ENCODE measurements at regions not wholly inside any gene's neighbourhood (a gene's known extent, or its start where the extent isn't known, plus 50 kb on each side); places are given as distances from the start of the nearest gene placed in this dataset.

DNA sequence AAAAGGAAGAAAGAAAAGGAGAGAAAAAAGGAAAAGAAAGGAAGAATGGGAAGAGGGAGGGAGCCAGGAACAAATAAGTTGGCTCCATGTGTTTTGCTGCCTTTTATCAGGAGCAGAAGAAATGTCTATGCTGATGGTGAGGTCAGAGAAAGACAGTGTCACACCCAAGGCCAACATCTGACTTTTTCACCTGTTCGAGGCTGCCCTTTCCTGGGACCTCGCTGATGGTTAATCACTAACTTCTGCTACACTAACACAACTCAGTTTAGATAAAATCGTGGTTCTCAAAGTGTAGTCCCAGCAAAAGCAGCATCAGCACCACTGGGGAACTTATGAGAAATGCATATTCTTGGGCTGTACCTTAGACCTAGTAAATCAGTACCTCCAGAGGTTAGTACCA lies 88.2 kb upstream of the FER start:
- Histone ChIP-seq H3K9me3 (ENCODE audit: control insufficient read depth in 2 of 2, low read length in 2 of 2) (no peaks in the 10 kb centered on the region), H3K27me3 (ENCODE audit: control insufficient read depth, insufficient read depth, low read length) (no peaks in the 10 kb centered on the region), H3K4me3 (ENCODE audit: low read depth, low read length) (no peak overlapping the region), H3K27ac (ENCODE audit: insufficient read depth, low read length, poor library complexity, severe bottlenecking) (no peak overlapping the region), H3K4me1 (ENCODE audit: control insufficient read depth, insufficient read depth, low read length, poor library complexity, severe bottlenecking) (no peaks in the 10 kb centered on the region), H3K36me3 (ENCODE audit: control insufficient read depth, insufficient read depth, low read length) (no peaks in the 10 kb centered on the region)
- H3K4me3 Mint-ChIP-seq: no peak overlapping the region
- no peaks in the 10 kb centered on the region for H3K36me3 Mint-ChIP-seq
- no peaks in the 10 kb centered on the region for H3K9me3 Mint-ChIP-seq
- H3K27me3 Mint-ChIP-seq: peaks cover 15% of the 10 kb centered on the region
- no peak overlapping the region for H3K27ac Mint-ChIP-seq
- no peaks in the 10 kb centered on the region for H3K4me1 Mint-ChIP-seq
- ATAC-seq (ENCODE audit: low read depth in 2 of 2) (no peak), DNase-seq (no peak)

DNA sequence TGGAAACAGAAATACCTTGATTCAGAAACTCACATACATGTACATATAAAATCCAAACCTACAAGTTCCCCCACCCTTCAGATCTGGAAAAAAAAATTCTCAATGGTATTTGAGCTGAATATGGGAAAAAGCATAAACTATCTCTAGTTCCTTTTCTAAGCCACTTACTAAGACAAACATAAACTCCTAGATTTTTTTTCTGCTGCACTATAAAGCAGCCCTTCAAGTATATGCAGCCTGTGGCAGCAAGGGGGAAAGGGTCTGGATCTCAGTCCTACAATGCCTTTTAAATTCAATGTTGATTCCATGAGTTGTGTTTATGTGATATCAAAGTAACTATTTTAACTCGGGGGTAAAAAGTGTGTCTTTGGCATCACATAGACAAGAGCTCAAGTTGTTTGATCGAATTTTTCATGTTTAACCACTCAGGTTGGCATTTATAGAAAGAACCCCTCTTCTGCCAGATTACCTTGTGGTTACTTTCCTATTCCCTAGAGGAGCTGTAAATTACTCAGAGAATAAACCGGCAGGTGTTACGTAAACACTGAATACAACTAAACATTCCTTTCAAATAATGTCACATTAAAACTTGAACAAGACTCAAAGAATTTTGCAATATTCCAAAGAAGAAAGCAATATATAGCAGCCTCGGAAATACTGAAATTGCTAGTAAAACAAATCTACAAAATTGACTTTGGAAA lies 91.8 kb upstream of the FER start:
- no peaks in the 10 kb centered on the region for H3K9me3 ChIP-seq (ENCODE audit: control insufficient read depth in 2 of 2, low read length in 2 of 2)
- H3K27ac ChIP-seq (ENCODE audit: insufficient read depth, low read length, poor library complexity, severe bottlenecking): no peak overlapping the region
- no peak overlapping the region for H3K4me3 ChIP-seq (ENCODE audit: low read depth, low read length)
- no peaks in the 10 kb centered on the region for H3K4me1 Mint-ChIP-seq
- no peaks in the 10 kb centered on the region for H3K27me3 ChIP-seq (ENCODE audit: control insufficient read depth, insufficient read depth, low read length)
- H3K4me3 Mint-ChIP-seq: no peak overlapping the region
- ATAC-seq (ENCODE audit: low read depth in 2 of 2) (no peak), DNase-seq (no peak)
- no peaks in the 10 kb centered on the region for H3K36me3 Mint-ChIP-seq
- H3K9me3 Mint-ChIP-seq: no peaks in the 10 kb centered on the region
- no peaks in the 10 kb centered on the region for H3K36me3 ChIP-seq (ENCODE audit: control insufficient read depth, insufficient read depth, low read length)
- no peaks in the 10 kb centered on the region for H3K4me1 ChIP-seq (ENCODE audit: control insufficient read depth, insufficient read depth, low read length, poor library complexity, severe bottlenecking)
- H3K27ac Mint-ChIP-seq: no peak overlapping the region
- peaks cover 9% of the 10 kb centered on the region for H3K27me3 Mint-ChIP-seq

- Histone ChIP-seq H3K36me3 (ENCODE audit: control insufficient read depth, insufficient read depth, low read length) (no peaks in the 10 kb centered on the region), H3K4me1 (ENCODE audit: control insufficient read depth, insufficient read depth, low read length, poor library complexity, severe bottlenecking) (no peaks in the 10 kb centered on the region), H3K27ac (ENCODE audit: insufficient read depth, low read length, poor library complexity, severe bottlenecking) (no peak overlapping the region), H3K27me3 (ENCODE audit: control insufficient read depth, insufficient read depth, low read length) (no peaks in the 10 kb centered on the region), H3K4me3 (ENCODE audit: low read depth, low read length) (no peak overlapping the region), H3K9me3 (ENCODE audit: control insufficient read depth in 2 of 2, low read length in 2 of 2) (no peaks in the 10 kb centered on the region)
- DNase-seq (no peak), ATAC-seq (ENCODE audit: low read depth in 2 of 2) (no peak)
- Mint-ChIP-seq H3K4me1 (no peaks in the 10 kb centered on the region), H3K9me3 (no peaks in the 10 kb centered on the region), H3K27ac (no peak overlapping the region), H3K4me3 (no peak overlapping the region), H3K36me3 (no peaks in the 10 kb centered on the region), H3K27me3 (peaks cover 4% of the 10 kb centered on the region)
Observed at GRCh38 chr5:108654051-108654450, 93.6 kb upstream of the FER start.

- Histone ChIP-seq H3K27ac (ENCODE audit: insufficient read depth, low read length, poor library complexity, severe bottlenecking) (no peak overlapping the region), H3K4me1 (ENCODE audit: control insufficient read depth, insufficient read depth, low read length, poor library complexity, severe bottlenecking) (no peaks in the 10 kb centered on the region), H3K27me3 (ENCODE audit: control insufficient read depth, insufficient read depth, low read length) (no peaks in the 10 kb centered on the region), H3K4me3 (ENCODE audit: low read depth, low read length) (no peak overlapping the region), H3K36me3 (ENCODE audit: control insufficient read depth, insufficient read depth, low read length) (no peaks in the 10 kb centered on the region), H3K9me3 (ENCODE audit: control insufficient read depth in 2 of 2, low read length in 2 of 2) (no peaks in the 10 kb centered on the region)
- no peaks in the 10 kb centered on the region for H3K4me1 Mint-ChIP-seq
- no peaks in the 10 kb centered on the region for H3K9me3 Mint-ChIP-seq
- no peaks in the 10 kb centered on the region for H3K36me3 Mint-ChIP-seq
- no peak for DNase-seq
- no peak overlapping the region for H3K27ac Mint-ChIP-seq
- H3K27me3 Mint-ChIP-seq: peaks cover 4% of the 10 kb centered on the region
- ATAC-seq (ENCODE audit: low read depth in 2 of 2): no peak
- no peak overlapping the region for H3K4me3 Mint-ChIP-seq
Observed at GRCh38 chr5:108653201-108653600, 94.5 kb upstream of the FER start.

- no peak overlapping the region for H3K4me3 Mint-ChIP-seq
- peaks cover 7% of the 10 kb centered on the region for H3K27me3 Mint-ChIP-seq
- H3K27me3 ChIP-seq (ENCODE audit: control insufficient read depth, insufficient read depth, low read length): no peaks in the 10 kb centered on the region
- H3K27ac ChIP-seq (ENCODE audit: insufficient read depth, low read length, poor library complexity, severe bottlenecking): no peak overlapping the region
- peaks cover 0 to 6% (median 0%) of the 10 kb centered on the region in 7 donors for H3K9me3 Mint-ChIP-seq
- H3K4me1 ChIP-seq (ENCODE audit: control insufficient read depth, insufficient read depth, low read length, poor library complexity, severe bottlenecking): no peaks in the 10 kb centered on the region
- H3K36me3 ChIP-seq (ENCODE audit: control insufficient read depth, insufficient read depth, low read length): no peaks in the 10 kb centered on the region
- H3K9me3 ChIP-seq (ENCODE audit: control insufficient read depth in 2 of 2, low read length in 2 of 2): no peaks in the 10 kb centered on the region
- ATAC-seq (ENCODE audit: low read depth in 2 of 2): no peak
- no peak overlapping the region for H3K4me3 ChIP-seq (ENCODE audit: low read depth, low read length)
- no peak for DNase-seq
- H3K4me1 Mint-ChIP-seq: no peaks in the 10 kb centered on the region
- H3K36me3 Mint-ChIP-seq: no peaks in the 10 kb centered on the region
- no peak overlapping the region for H3K27ac Mint-ChIP-seq
Observed at GRCh38 chr5:108650997-108651396, 96.7 kb upstream of the FER start.

DNA sequence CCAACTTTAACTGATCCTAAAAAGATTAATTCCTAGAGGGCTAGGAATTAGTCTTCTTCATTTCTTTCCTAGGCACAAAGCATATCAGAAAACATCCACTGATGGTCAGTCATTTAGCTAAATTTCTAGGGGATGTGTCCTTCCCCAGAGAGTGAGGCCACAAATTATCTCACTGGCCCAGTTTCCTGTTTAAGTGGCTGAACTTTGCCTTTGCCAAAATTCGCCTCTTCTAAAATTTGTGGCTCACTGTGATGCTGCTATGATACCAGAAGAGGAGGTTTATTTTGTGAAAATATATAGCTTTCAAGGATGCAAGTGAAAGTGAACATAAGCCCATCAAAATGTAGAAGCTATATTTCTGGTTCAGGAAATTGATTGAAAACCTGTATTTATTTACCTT lies 98.1 kb upstream of the FER start:
- Mint-ChIP-seq H3K4me1 (no peaks in the 10 kb centered on the region), H3K9me3 (peaks cover 0 to 6% (median 0%) of the 10 kb centered on the region in 7 donors)
- no peak overlapping the region for H3K27ac ChIP-seq (ENCODE audit: insufficient read depth, low read length, poor library complexity, severe bottlenecking)

GRCh38 chr5:108649106-108649505 lies 98.6 kb upstream of the FER start:
- Mint-ChIP-seq H3K9me3 (peaks cover 0 to 6% (median 0%) of the 10 kb centered on the region in 7 donors), H3K4me1 (no peaks in the 10 kb centered on the region), H3K4me3 (no peak overlapping the region), H3K27me3 (peaks cover 7% of the 10 kb centered on the region), H3K36me3 (no peaks in the 10 kb centered on the region), H3K27ac (no peak overlapping the region)
- Histone ChIP-seq H3K9me3 (ENCODE audit: control insufficient read depth in 2 of 2, low read length in 2 of 2) (no peaks in the 10 kb centered on the region), H3K27me3 (ENCODE audit: control insufficient read depth, insufficient read depth, low read length) (no peaks in the 10 kb centered on the region), H3K36me3 (ENCODE audit: control insufficient read depth, insufficient read depth, low read length) (no peaks in the 10 kb centered on the region), H3K27ac (ENCODE audit: insufficient read depth, low read length, poor library complexity, severe bottlenecking) (no peak overlapping the region), H3K4me3 (ENCODE audit: low read depth, low read length) (no peak overlapping the region), H3K4me1 (ENCODE audit: control insufficient read depth, insufficient read depth, low read length, poor library complexity, severe bottlenecking) (no peaks in the 10 kb centered on the region)
- no peak for DNase-seq
- no peak for ATAC-seq (ENCODE audit: low read depth in 2 of 2)

More for the DNA sequence above, 98.1 kb upstream of the FER start:
- Histone ChIP-seq H3K9me3 (ENCODE audit: control insufficient read depth in 2 of 2, low read length in 2 of 2) (no peaks in the 10 kb centered on the region), H3K4me1 (ENCODE audit: control insufficient read depth, insufficient read depth, low read length, poor library complexity, severe bottlenecking) (no peaks in the 10 kb centered on the region), H3K27me3 (ENCODE audit: control insufficient read depth, insufficient read depth, low read length) (no peaks in the 10 kb centered on the region), H3K4me3 (ENCODE audit: low read depth, low read length) (no peak overlapping the region), H3K36me3 (ENCODE audit: control insufficient read depth, insufficient read depth, low read length) (no peaks in the 10 kb centered on the region)
- DNase-seq: no peak
- Mint-ChIP-seq H3K27me3 (peaks cover 7% of the 10 kb centered on the region), H3K4me3 (no peak overlapping the region), H3K36me3 (no peaks in the 10 kb centered on the region), H3K27ac (no peak overlapping the region)
- no peak for ATAC-seq (ENCODE audit: low read depth in 2 of 2)

GRCh38 chr5:108642170-108642906 lies 105.4 kb upstream of the FER start:
- peaks cover 7% of the 10 kb centered on the region for H3K27me3 Mint-ChIP-seq
- no peaks in the 10 kb centered on the region for H3K9me3 ChIP-seq (ENCODE audit: control insufficient read depth in 2 of 2, low read length in 2 of 2)
- H3K4me3 ChIP-seq (ENCODE audit: low read depth, low read length): no peak overlapping the region
- peaks cover 0 to 2% (median under 1%) of the 10 kb centered on the region in 4 donors for H3K4me1 Mint-ChIP-seq
- no peaks in the 10 kb centered on the region for H3K36me3 ChIP-seq (ENCODE audit: control insufficient read depth, insufficient read depth, low read length)
- no peaks in the 10 kb centered on the region for H3K4me1 ChIP-seq (ENCODE audit: control insufficient read depth, insufficient read depth, low read length, poor library complexity, severe bottlenecking)
- H3K4me3 Mint-ChIP-seq: no peak overlapping the region
- H3K9me3 Mint-ChIP-seq: peaks cover 0 to 6% (median 0%) of the 10 kb centered on the region in 7 donors
- peak overlapping the region in 1 of 3 donors; percentile 69 for H3K27ac Mint-ChIP-seq
- no peaks in the 10 kb centered on the region for H3K36me3 Mint-ChIP-seq
- H3K27me3 ChIP-seq (ENCODE audit: control insufficient read depth, insufficient read depth, low read length): peaks cover 2% of the 10 kb centered on the region
- H3K27ac ChIP-seq (ENCODE audit: insufficient read depth, low read length, poor library complexity, severe bottlenecking): no peak overlapping the region
- DNase-seq: peak; percentile 6 to 59 (median 25)
- peak in 1 of 2 donors; percentile 62 for ATAC-seq (ENCODE audit: low read depth in 2 of 2)
